Breast epithelium (tissue), 3 donors: ENCODE measurements at regions not wholly inside any gene's neighbourhood (a gene's known extent, or its start where the extent isn't known, plus 50 kb on each side); places are given as distances from the start of the nearest gene placed in this dataset.
"Not testable (repeated sequence)": the region's sequence is repeated elsewhere in the genome, so short reads cannot be mapped to it uniquely, and the experiment has no call there.

Experiments used
- CTCF ChIP-seq, 3 donors: fragments of 450-650 bp; IDR thresholded peaks; one replicate each; pipeline ENCODE4 v1.5.1; 2016 to 2017; ENCODE audit warnings: antibody characterized with exemption in 3 of 3, mild to moderate bottlenecking in 3 of 3, moderate library complexity in 3 of 3
- POLR2AphosphoS5 ChIP-seq, 3 donors: sonication (generic); formaldehyde crosslinking; IDR thresholded peaks; one replicate each; pipeline ENCODE4 v1.6.1; 2017; ENCODE audit warnings: antibody characterized with exemption in 3 of 3

GRCh38 chr17:26780187-26780814, 513.6 kb upstream of the WSB1 start:
- TF ChIP-seq CTCF, POLR2AphosphoS5 (IDR thresholded peaks at IDR 0.05): not testable (repeated sequence)
